ENCODE measurements at regions not wholly inside any gene's neighbourhood (a gene's known extent, or its start where the extent isn't known, plus 50 kb on each side); places are given as distances from the start of the nearest gene placed in this dataset.

- H3K27ac ChIP-seq = no peak overlapping the region
- no peak overlapping the region for H3K9ac ChIP-seq (ENCODE audit: insufficient read length)
- no peak overlapping the region for H3K4me3 ChIP-seq
- H3K9me3 ChIP-seq (ENCODE audit: low read depth, low read length) = no peaks in the 10 kb centered on the region
- H3K36me3 ChIP-seq (ENCODE audit: insufficient read depth, low read length) = no peaks in the 10 kb centered on the region
- DNase-seq (ENCODE audit: low read depth, low spot score) = no peak
- TF ChIP-seq POLR2AphosphoS5 (IDR thresholded peaks at IDR 0.05; ENCODE audit: borderline replicate concordance, low read depth, low read length) = no peak
- no peak for TF ChIP-seq EZH2 (IDR thresholded peaks at IDR 0.05)
- TF ChIP-seq FOXP2 (optimal IDR thresholded peaks at IDR 0.05; ENCODE audit: control extremely low read depth, extremely low read length, insufficient read depth) = no peak
These were observed 57.1 kb upstream of the ADRA1D start for GRCh38 chr20:4306206-4306605.

- H3K9me3 ChIP-seq (ENCODE audit: low read depth, low read length) = no peaks in the 10 kb centered on the region
- DNase-seq (ENCODE audit: low read depth, low spot score) = no peak
- no peak overlapping the region for H3K27ac ChIP-seq
- H3K9ac ChIP-seq (ENCODE audit: insufficient read length) = no peak overlapping the region
- no peaks in the 10 kb centered on the region for H3K36me3 ChIP-seq (ENCODE audit: insufficient read depth, low read length)
- no peak overlapping the region for H3K4me3 ChIP-seq
- TF ChIP-seq POLR2AphosphoS5 (IDR thresholded peaks at IDR 0.05; ENCODE audit: borderline replicate concordance, low read depth, low read length) (no peak), EZH2 (IDR thresholded peaks at IDR 0.05) (no peak), FOXP2 (optimal IDR thresholded peaks at IDR 0.05; ENCODE audit: control extremely low read depth, extremely low read length, insufficient read depth) (no peak)
These were observed 56.0 kb upstream of the ADRA1D start for GRCh38 chr20:4305091-4305490.

GRCh38 chr20:4304601-4305000 is 55.5 kb upstream of the ADRA1D start:
- no peak for DNase-seq (ENCODE audit: low read depth, low spot score)
- no peak overlapping the region for H3K4me3 ChIP-seq
- H3K27ac ChIP-seq = no peak overlapping the region
- no peaks in the 10 kb centered on the region for H3K36me3 ChIP-seq (ENCODE audit: insufficient read depth, low read length)
- H3K9ac ChIP-seq (ENCODE audit: insufficient read length) = no peak overlapping the region
- H3K9me3 ChIP-seq (ENCODE audit: low read depth, low read length) = no peaks in the 10 kb centered on the region
- no peak for TF ChIP-seq EZH2 (IDR thresholded peaks at IDR 0.05)
- no peak for TF ChIP-seq FOXP2 (optimal IDR thresholded peaks at IDR 0.05; ENCODE audit: control extremely low read depth, extremely low read length, insufficient read depth)
- no peak for TF ChIP-seq POLR2AphosphoS5 (IDR thresholded peaks at IDR 0.05; ENCODE audit: borderline replicate concordance, low read depth, low read length)

- no peak overlapping the region for H3K4me3 ChIP-seq
- H3K9ac ChIP-seq (ENCODE audit: insufficient read length) = no peak overlapping the region
- no peaks in the 10 kb centered on the region for H3K9me3 ChIP-seq (ENCODE audit: low read depth, low read length)
- DNase-seq (ENCODE audit: low read depth, low spot score) = no peak
- H3K36me3 ChIP-seq (ENCODE audit: insufficient read depth, low read length) = no peaks in the 10 kb centered on the region
- H3K27ac ChIP-seq = no peak overlapping the region
- TF ChIP-seq EZH2 (IDR thresholded peaks at IDR 0.05) = no peak
- TF ChIP-seq FOXP2 (optimal IDR thresholded peaks at IDR 0.05; ENCODE audit: control extremely low read depth, extremely low read length, insufficient read depth) = no peak
- no peak for TF ChIP-seq POLR2AphosphoS5 (IDR thresholded peaks at IDR 0.05; ENCODE audit: borderline replicate concordance, low read depth, low read length)
These were observed 54.0 kb upstream of the ADRA1D start for GRCh38 chr20:4303136-4303535.

- no peak overlapping the region for H3K4me3 ChIP-seq
- no peaks in the 10 kb centered on the region for H3K9me3 ChIP-seq (ENCODE audit: low read depth, low read length)
- TF ChIP-seq EZH2 (IDR thresholded peaks at IDR 0.05) (no peak), POLR2AphosphoS5 (IDR thresholded peaks at IDR 0.05; ENCODE audit: borderline replicate concordance, low read depth, low read length) (no peak), FOXP2 (optimal IDR thresholded peaks at IDR 0.05; ENCODE audit: control extremely low read depth, extremely low read length, insufficient read depth) (no peak)
- H3K27ac ChIP-seq = no peak overlapping the region
- H3K36me3 ChIP-seq (ENCODE audit: insufficient read depth, low read length) = no peaks in the 10 kb centered on the region
- no peak overlapping the region for H3K9ac ChIP-seq (ENCODE audit: insufficient read length)
- DNase-seq (ENCODE audit: low read depth, low spot score) = no peak
These were observed 51.8 kb upstream of the ADRA1D start for GRCh38 chr20:4300921-4301320.

GRCh38 chr20:4300401-4300800 is 51.3 kb upstream of the ADRA1D start:
- H3K4me3 ChIP-seq = no peak overlapping the region; the same call in 1 of the 2 replicates
- no peak for DNase-seq (ENCODE audit: low read depth, low spot score)
- H3K9me3 ChIP-seq (ENCODE audit: low read depth, low read length) = no peaks in the 10 kb centered on the region
- H3K9ac ChIP-seq (ENCODE audit: insufficient read length) = no peak overlapping the region
- no peaks in the 10 kb centered on the region for H3K36me3 ChIP-seq (ENCODE audit: insufficient read depth, low read length)
- TF ChIP-seq POLR2AphosphoS5 (IDR thresholded peaks at IDR 0.05; ENCODE audit: borderline replicate concordance, low read depth, low read length) = no peak
- H3K27ac ChIP-seq = peak overlapping the region; percentile 67; the same call in 1 of the 2 replicates

- no peaks in the 10 kb centered on the region for H3K36me3 ChIP-seq (ENCODE audit: insufficient read depth, low read length)
- peak overlapping the region; percentile 33; the same call in 1 of the 2 replicates for H3K4me3 ChIP-seq
- peak; percentile 71 for DNase-seq (ENCODE audit: low read depth, low spot score)
- no peak overlapping the region for H3K9ac ChIP-seq (ENCODE audit: insufficient read length)
- H3K9me3 ChIP-seq (ENCODE audit: low read depth, low read length) = no peaks in the 10 kb centered on the region
- no peak for TF ChIP-seq FOXP2 (optimal IDR thresholded peaks at IDR 0.05; ENCODE audit: control extremely low read depth, extremely low read length, insufficient read depth)
- peak; percentile 50; the same call in 1 of the 2 replicates for TF ChIP-seq POLR2AphosphoS5 (IDR thresholded peaks at IDR 0.05; ENCODE audit: borderline replicate concordance, low read depth, low read length)
- peak overlapping the region; percentile 67; the same call in 1 of the 2 replicates for H3K27ac ChIP-seq
These were observed 50.7 kb upstream of the ADRA1D start for GRCh38 chr20:4299773-4300172.

- no peak for DNase-seq (ENCODE audit: low read depth, low spot score)
- Histone ChIP-seq H3K27ac (peak overlapping the region; percentile 67; the same call in 1 of the 2 replicates), H3K9me3 (ENCODE audit: low read depth, low read length) (no peaks in the 10 kb centered on the region)
These were observed 50.1 kb upstream of the ADRA1D start for GRCh38 chr20:4299216-4299615.

More at GRCh38 chr20:4299216-4299615, 50.1 kb upstream of the ADRA1D start:
- TF ChIP-seq EZH2 (IDR thresholded peaks at IDR 0.05) = no peak
- no peak for TF ChIP-seq FOXP2 (optimal IDR thresholded peaks at IDR 0.05; ENCODE audit: control extremely low read depth, extremely low read length, insufficient read depth)
- TF ChIP-seq POLR2AphosphoS5 (IDR thresholded peaks at IDR 0.05; ENCODE audit: borderline replicate concordance, low read depth, low read length) = no peak
- H3K4me3 ChIP-seq = peak overlapping the region; percentile 33; the same call in 1 of the 2 replicates
- H3K9ac ChIP-seq (ENCODE audit: insufficient read length) = no peak overlapping the region
- H3K36me3 ChIP-seq (ENCODE audit: insufficient read depth, low read length) = no peaks in the 10 kb centered on the region
